ENCODE measurements at regions not wholly inside any gene's neighbourhood (a gene's known extent, or its start where the extent isn't known, plus 50 kb on each side); places are given as distances from the start of the nearest gene placed in this dataset.

GRCh38 chr7:155961241-155962190, 149.3 kb upstream of the SHH start:
- TF ChIP-seq SIN3A (IDR thresholded peaks at IDR 0.05; ENCODE audit: borderline replicate concordance, insufficient read depth, low read depth, low read length): no peak
- ChIA-PET CTCF (no interaction called here), POLR2A (interaction anchor here (0.7 kb wide), 1 partner anchor 77 kb away, joined by 4 read pairs; no protein-coding TSS in a partner anchor)
- Histone ChIP-seq H3K27ac (ENCODE audit: low read length) (peak overlapping the region; percentile 70), H3K27me3 (ENCODE audit: control insufficient read depth, insufficient read depth, low read length) (no peaks in the 10 kb centered on the region), H3K9me3 (ENCODE audit: control insufficient read depth, insufficient read depth, low read depth, low read length) (no peaks in the 10 kb centered on the region), H3K4me1 (ENCODE audit: control insufficient read depth, insufficient read depth, low read length) (peaks cover 13% of the 10 kb centered on the region), H3K36me3 (ENCODE audit: control insufficient read depth, insufficient read depth, low read length) (no peaks in the 10 kb centered on the region), H3K4me3 (ENCODE audit: low read depth in 2 of 2, low read length in 2 of 2) (peak overlapping the region in 1 of 2 experiments; percentile 37; a peak in 2 of 4 replicates)
- in situ Hi-C loops (cut with HindIII; ENCODE audit: low pct_unique_long_range_greater_than_20kb, low sequenced_read_pairs): no loop called here
- no TSS peak for BruUV-seq (replicated peaks)
- intact Hi-C loops (cut with micrococcal nuclease; ENCODE audit: unreplicated experiment): no loop called here
- DNase-seq (ENCODE audit: low read depth, low spot score) (no peak), ATAC-seq (peak; percentile 69)

GRCh38 chr7:155959894-155960293, 147.6 kb upstream of the SHH start:
- Histone ChIP-seq H3K27me3 (ENCODE audit: control insufficient read depth, insufficient read depth, low read length) (no peaks in the 10 kb centered on the region), H3K27ac (ENCODE audit: low read length) (no peak overlapping the region), H3K4me1 (ENCODE audit: control insufficient read depth, insufficient read depth, low read length) (peaks cover 13% of the 10 kb centered on the region), H3K4me3 (ENCODE audit: low read depth in 2 of 2, low read length in 2 of 2) (no peak overlapping the region), H3K9me3 (ENCODE audit: control insufficient read depth, insufficient read depth, low read depth, low read length) (no peaks in the 10 kb centered on the region), H3K36me3 (ENCODE audit: control insufficient read depth, insufficient read depth, low read length) (no peaks in the 10 kb centered on the region)
- intact Hi-C loops (cut with micrococcal nuclease; ENCODE audit: unreplicated experiment) (no loop called here), in situ Hi-C loops (cut with HindIII; ENCODE audit: low pct_unique_long_range_greater_than_20kb, low sequenced_read_pairs) (no loop called here)
- BruUV-seq (replicated peaks): no TSS peak
- TF ChIP-seq POLR2AphosphoS5 (IDR thresholded peaks at IDR 0.05; ENCODE audit: low read depth, low read length) (no peak), TCF7L2 (IDR thresholded peaks at IDR 0.05; ENCODE audit: low read depth, low read length) (no peak), SIN3A (IDR thresholded peaks at IDR 0.05; ENCODE audit: borderline replicate concordance, insufficient read depth, low read depth, low read length) (no peak), REST (IDR thresholded peaks at IDR 0.05; ENCODE audit: insufficient read depth in 1 of 2, low read depth in 2 of 2, low read length in 1 of 2) (no peak), CTCF (IDR thresholded peaks at IDR 0.05) (no peak)
- ChIA-PET CTCF (no interaction called here), POLR2A (no interaction called here)
- DNase-seq (ENCODE audit: low read depth, low spot score) (no peak), ATAC-seq (no peak)

GRCh38 chr7:155956977-155957376, 144.7 kb upstream of the SHH start:
- ChIA-PET POLR2A (no interaction called here), CTCF (no interaction called here)
- H3K9me3 ChIP-seq (ENCODE audit: control insufficient read depth, insufficient read depth, low read depth, low read length): no peaks in the 10 kb centered on the region
- no peaks in the 10 kb centered on the region for H3K36me3 ChIP-seq (ENCODE audit: control insufficient read depth, insufficient read depth, low read length)
- intact Hi-C loops (cut with micrococcal nuclease; ENCODE audit: unreplicated experiment): no loop called here
- in situ Hi-C loops (cut with HindIII; ENCODE audit: low pct_unique_long_range_greater_than_20kb, low sequenced_read_pairs): no loop called here
- no peak overlapping the region for H3K27ac ChIP-seq (ENCODE audit: low read length)
- H3K27me3 ChIP-seq (ENCODE audit: control insufficient read depth, insufficient read depth, low read length): no peaks in the 10 kb centered on the region
- no peak for ATAC-seq
- TF ChIP-seq TCF7L2 (IDR thresholded peaks at IDR 0.05; ENCODE audit: low read depth, low read length) (no peak), POLR2AphosphoS5 (IDR thresholded peaks at IDR 0.05; ENCODE audit: low read depth, low read length) (no peak), CTCF (IDR thresholded peaks at IDR 0.05) (no peak), SIN3A (IDR thresholded peaks at IDR 0.05; ENCODE audit: borderline replicate concordance, insufficient read depth, low read depth, low read length) (no peak), REST (IDR thresholded peaks at IDR 0.05; ENCODE audit: insufficient read depth in 1 of 2, low read depth in 2 of 2, low read length in 1 of 2) (no peak)
- BruUV-seq (replicated peaks): no TSS peak
- H3K4me1 ChIP-seq (ENCODE audit: control insufficient read depth, insufficient read depth, low read length): peaks cover 17% of the 10 kb centered on the region
- H3K4me3 ChIP-seq (ENCODE audit: low read depth in 2 of 2, low read length in 2 of 2): no peak overlapping the region
- DNase-seq (ENCODE audit: low read depth, low spot score): no peak

All from Panc1 (cell line).